ENCODE measurements at regions not wholly inside any gene's neighbourhood (a gene's known extent, or its start where the extent isn't known, plus 50 kb on each side); places are given as distances from the start of the nearest gene placed in this dataset.

DNA sequence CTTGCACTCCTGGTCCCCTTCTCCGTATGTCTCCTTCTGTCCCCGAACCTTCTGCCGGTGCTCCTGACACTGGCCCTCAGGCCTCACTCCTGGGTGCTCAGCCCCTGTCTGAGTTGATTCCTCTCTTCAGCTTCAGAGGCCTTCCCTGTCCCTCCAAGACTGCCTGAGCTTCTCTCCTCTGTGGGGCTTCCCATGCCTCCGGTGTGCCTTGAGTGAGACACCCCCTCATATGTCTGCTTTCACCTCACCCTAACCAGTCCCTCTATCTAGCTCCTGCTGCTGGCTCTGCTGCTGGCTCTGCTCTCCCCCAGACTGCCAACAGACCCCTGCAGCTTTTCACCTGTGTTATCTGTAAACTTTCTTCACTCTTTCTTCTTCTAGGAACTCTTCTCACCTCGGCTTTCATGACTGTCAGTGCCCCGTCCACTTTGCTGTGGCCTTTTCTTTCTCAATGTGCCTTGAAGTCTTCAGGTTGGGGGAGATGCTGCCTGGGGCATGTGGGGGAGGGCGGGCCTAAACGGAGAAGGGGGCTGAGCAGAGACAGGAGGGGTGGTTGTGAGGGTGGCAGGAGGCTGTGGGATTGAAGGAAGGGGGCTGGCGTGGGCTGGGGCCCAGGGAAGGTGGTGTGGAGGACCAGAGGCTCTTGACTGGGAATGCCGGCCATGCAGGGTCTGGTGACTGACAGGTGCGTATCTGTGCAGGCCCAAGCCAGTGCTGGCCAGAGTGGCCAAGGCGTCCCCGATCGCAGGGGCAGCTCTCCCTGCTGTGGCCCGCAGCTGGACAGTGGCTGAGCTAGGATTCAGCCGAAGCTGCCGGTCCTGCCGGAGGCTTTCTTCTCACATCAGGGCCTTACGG, 81.3 kb downstream of the METRNL start:
- intact Hi-C loops (cut with micrococcal nuclease) = no loop called here
- Histone ChIP-seq H3K9me3 (replicated peaks) (peaks cover 9% of the 10 kb centered on the region), H3K27ac (replicated peaks) (no peak overlapping the region), H3K36me3 (no peaks in the 10 kb centered on the region), H3K4me3 (no peak overlapping the region), H3K4me1 (no peaks in the 10 kb centered on the region), H3K27me3 (ENCODE audit: low read depth) (no peaks in the 10 kb centered on the region)
- no peak for DNase-seq
- TF ChIP-seq, protein P1, sequence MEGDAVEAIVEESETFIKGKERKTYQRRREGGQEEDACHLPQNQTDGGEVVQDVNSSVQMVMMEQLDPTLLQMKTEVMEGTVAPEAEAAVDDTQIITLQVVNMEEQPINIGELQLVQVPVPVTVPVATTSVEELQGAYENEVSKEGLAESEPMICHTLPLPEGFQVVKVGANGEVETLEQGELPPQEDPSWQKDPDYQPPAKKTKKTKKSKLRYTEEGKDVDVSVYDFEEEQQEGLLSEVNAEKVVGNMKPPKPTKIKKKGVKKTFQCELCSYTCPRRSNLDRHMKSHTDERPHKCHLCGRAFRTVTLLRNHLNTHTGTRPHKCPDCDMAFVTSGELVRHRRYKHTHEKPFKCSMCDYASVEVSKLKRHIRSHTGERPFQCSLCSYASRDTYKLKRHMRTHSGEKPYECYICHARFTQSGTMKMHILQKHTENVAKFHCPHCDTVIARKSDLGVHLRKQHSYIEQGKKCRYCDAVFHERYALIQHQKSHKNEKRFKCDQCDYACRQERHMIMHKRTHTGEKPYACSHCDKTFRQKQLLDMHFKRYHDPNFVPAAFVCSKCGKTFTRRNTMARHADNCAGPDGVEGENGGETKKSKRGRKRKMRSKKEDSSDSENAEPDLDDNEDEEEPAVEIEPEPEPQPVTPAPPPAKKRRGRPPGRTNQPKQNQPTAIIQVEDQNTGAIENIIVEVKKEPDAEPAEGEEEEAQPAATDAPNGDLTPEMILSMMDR (IDR thresholded peaks at IDR 0.05; ENCODE audit: borderline replicate concordance) = no peak

DNA sequence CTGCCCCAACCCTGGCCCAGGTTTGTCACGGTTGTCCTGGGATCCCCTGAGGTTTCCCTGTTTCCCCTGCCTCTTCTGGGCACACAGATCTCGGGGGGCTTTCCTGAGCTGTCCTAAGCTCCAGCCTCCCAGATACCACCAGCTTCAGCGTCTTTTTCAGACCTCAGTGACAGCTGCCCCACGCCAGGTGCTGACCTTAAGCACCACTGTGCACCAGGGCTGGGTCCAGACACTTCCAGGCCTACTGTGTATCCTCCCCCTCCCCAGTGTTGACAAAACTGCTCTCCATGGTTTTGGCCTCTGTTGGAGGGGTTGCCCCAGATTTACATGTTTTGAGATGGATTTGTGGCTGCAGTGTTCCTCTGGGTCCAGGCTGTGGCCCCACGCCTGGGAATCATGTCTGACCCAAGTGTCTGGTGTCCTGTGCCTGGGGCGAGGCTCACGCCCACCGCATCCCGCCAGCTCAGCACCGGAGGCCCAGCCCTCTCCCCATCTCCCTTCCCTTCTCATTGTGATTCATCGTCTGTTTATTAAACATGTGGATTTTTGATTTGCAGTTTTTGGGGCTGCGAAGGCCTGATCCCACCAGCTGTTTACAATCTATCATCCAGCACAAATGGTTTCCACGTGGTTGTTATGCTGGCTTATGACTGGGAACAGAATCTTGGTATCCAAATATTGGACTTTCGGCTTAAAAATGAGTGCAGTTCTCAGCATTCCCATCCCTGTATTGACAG, 82.1 kb downstream of the METRNL start:
- H3K27ac ChIP-seq (replicated peaks) = no peak overlapping the region
- no peaks in the 10 kb centered on the region for H3K36me3 ChIP-seq
- H3K4me3 ChIP-seq = no peak overlapping the region
- H3K27me3 ChIP-seq (ENCODE audit: low read depth) = no peaks in the 10 kb centered on the region
- no peaks in the 10 kb centered on the region for H3K4me1 ChIP-seq
- TF ChIP-seq, protein P1 (IDR thresholded peaks at IDR 0.05; ENCODE audit: borderline replicate concordance) = no peak
- intact Hi-C loops (cut with micrococcal nuclease) = no loop called here
- peaks cover 10% of the 10 kb centered on the region for H3K9me3 ChIP-seq (replicated peaks)
- no peak for DNase-seq

DNA sequence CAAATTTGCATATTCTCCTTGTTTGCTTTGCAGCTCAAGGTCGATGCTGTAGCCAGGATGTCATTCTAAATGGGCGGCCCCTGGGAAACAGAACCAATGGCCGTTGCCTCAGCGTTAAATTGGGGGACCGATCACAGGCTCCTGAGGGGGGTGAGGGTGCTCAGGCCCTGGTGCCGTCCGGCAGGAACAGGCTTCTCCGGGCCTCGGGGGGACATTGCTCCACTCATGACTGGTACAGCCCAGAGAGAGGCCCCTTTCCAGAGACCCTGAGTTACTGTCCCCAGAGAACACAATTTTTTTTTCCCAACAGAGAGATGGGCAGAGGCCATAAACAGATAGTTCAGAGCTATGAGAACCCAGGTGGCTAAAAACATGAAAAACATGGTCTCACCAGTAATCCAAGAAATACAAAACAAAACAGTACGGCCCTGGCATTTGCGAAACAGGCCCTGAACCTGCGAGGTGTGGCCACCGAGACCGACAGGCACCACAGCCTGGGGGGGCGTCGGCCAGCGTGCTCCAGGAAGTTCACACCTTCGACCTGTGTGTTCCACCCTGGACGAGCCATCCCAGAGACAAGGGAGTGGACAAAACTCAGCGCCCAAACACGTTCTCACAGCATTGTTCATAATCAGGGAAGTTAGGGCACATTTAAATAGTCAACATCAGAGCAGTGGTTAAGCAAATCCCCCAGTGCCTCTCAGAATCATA, 82.8 kb downstream of the METRNL start:
- Histone ChIP-seq H3K4me1 (no peaks in the 10 kb centered on the region), H3K9me3 (replicated peaks) (peaks cover 15% of the 10 kb centered on the region), H3K27ac (replicated peaks) (no peak overlapping the region), H3K27me3 (ENCODE audit: low read depth) (no peaks in the 10 kb centered on the region), H3K36me3 (no peaks in the 10 kb centered on the region), H3K4me3 (no peak overlapping the region)
- DNase-seq = no peak
- TF ChIP-seq, protein P1 (IDR thresholded peaks at IDR 0.05; ENCODE audit: borderline replicate concordance) = no peak
- intact Hi-C loops (cut with micrococcal nuclease) = no loop called here

DNA sequence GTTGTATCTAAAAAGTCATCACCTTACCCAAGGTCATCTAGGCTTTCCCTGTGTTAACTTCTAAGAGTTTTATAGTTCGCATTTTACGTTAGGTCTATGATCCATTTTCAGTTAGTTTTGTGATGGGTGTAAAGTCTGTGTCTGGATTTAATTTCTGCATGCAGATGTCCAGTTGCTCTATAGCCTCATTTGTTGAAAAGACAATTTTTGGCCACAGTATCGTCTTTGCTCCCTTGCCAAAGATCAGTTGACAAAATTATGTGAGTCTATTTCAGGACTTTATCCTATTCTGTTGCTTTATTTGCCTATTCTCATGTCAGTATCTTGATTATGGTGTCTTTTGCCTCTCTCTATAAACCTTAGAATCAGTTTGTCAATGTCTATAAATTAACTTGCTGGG, 85.1 kb downstream of the METRNL start:
- no peak for DNase-seq
- intact Hi-C loops (cut with micrococcal nuclease) = no loop called here

More for the DNA sequence above, 85.1 kb downstream of the METRNL start:
- no peaks in the 10 kb centered on the region for H3K36me3 ChIP-seq
- TF ChIP-seq, protein P1 (IDR thresholded peaks at IDR 0.05; ENCODE audit: borderline replicate concordance) = no peak
- no peaks in the 10 kb centered on the region for H3K27me3 ChIP-seq (ENCODE audit: low read depth)
- H3K27ac ChIP-seq (replicated peaks) = no peak overlapping the region
- H3K4me3 ChIP-seq = no peak overlapping the region
- peaks cover 20% of the 10 kb centered on the region for H3K9me3 ChIP-seq (replicated peaks)
- H3K4me1 ChIP-seq = no peaks in the 10 kb centered on the region
